ENCODE measurements at regions not wholly inside any gene's neighbourhood (a gene's known extent, or its start where the extent isn't known, plus 50 kb on each side); places are given as distances from the start of the nearest gene placed in this dataset.

DNA sequence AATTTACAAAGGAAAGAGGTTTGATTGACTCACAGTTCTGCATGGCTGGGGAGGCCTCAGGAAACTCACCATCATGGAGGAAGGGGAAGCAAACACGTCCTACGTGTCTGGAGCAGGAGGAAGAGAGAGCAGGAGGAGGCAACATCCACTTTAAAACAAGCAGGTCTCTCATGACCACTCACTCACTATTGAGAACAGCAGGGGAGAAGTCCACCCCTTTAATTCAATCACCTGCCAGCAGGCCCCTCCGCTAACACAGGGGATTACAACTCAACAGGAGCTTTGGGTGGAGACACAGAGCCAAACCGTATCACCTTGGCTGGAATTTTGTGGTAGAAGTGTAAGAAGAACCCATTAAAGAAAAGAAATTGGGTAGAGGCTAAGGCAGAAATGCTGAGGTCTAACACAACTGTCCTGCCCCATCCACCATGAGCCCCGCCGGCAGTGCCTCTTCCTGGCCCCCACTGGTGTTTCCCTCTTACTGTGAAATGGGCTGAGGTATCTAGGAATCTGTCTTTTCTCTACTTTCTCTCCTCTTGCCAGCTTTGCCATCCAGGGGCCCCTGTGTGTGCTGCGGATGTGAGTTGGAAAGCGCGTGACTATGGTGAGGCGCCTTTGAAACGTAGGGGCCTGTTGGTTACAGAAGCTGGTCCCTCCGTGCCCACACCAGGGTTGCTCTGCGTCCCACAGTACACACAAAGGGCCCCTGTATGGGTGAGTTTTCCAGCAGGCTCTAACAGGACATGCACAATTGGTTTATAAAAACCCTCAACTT is 108.0 kb upstream of the TMEM132D start:
- TF ChIP-seq SMC3 (conservative IDR thresholded peaks at IDR 0.05; ENCODE audit: poor library complexity), result no peak
- no peak for TF ChIP-seq RAD21 (conservative IDR thresholded peaks at IDR 0.05)
- no peak for TF ChIP-seq EP300 (conservative IDR thresholded peaks at IDR 0.05; ENCODE audit: poor library complexity, severe bottlenecking)
- TF ChIP-seq, protein P1, sequence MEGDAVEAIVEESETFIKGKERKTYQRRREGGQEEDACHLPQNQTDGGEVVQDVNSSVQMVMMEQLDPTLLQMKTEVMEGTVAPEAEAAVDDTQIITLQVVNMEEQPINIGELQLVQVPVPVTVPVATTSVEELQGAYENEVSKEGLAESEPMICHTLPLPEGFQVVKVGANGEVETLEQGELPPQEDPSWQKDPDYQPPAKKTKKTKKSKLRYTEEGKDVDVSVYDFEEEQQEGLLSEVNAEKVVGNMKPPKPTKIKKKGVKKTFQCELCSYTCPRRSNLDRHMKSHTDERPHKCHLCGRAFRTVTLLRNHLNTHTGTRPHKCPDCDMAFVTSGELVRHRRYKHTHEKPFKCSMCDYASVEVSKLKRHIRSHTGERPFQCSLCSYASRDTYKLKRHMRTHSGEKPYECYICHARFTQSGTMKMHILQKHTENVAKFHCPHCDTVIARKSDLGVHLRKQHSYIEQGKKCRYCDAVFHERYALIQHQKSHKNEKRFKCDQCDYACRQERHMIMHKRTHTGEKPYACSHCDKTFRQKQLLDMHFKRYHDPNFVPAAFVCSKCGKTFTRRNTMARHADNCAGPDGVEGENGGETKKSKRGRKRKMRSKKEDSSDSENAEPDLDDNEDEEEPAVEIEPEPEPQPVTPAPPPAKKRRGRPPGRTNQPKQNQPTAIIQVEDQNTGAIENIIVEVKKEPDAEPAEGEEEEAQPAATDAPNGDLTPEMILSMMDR (IDR thresholded peaks at IDR 0.05; ENCODE audit: poor library complexity, severe bottlenecking), result no peak
- TF ChIP-seq REST (IDR thresholded peaks at IDR 0.05; ENCODE audit: borderline replicate concordance), result no peak
- TF ChIP-seq MXI1 (conservative IDR thresholded peaks at IDR 0.05; ENCODE audit: poor library complexity, severe bottlenecking), result no peak
- TF ChIP-seq POLR2AphosphoS5 (IDR thresholded peaks at IDR 0.05), result no peak
- no peak for TF ChIP-seq EZH2 (IDR thresholded peaks at IDR 0.05; ENCODE audit: borderline replicate concordance, insufficient read depth, low read length, poor library complexity, severe bottlenecking)

Data from neural cell (in vitro differentiated cells).